H1 (cell line): ENCODE measurements at regions not wholly inside any gene's neighbourhood (a gene's known extent, or its start where the extent isn't known, plus 50 kb on each side); places are given as distances from the start of the nearest gene placed in this dataset.

Experiments used
- CBX5 ChIP-seq: fragments of 300-800, 300-1000 bp; sonication (generic); IDR thresholded peaks from 2 replicates; pipeline ENCODE4 v1.7.1; 2016; ENCODE audit warnings: antibody characterized with exemption, low read length, low read depth
- CREB1 ChIP-seq: IDR thresholded peaks from 2 replicates; pipeline ENCODE4 v1.6.1; 2012; ENCODE audit warnings: inconsistent platforms
- CTCF ChIP-seq, 3 experiments: IDR thresholded peaks; 1 replicate in 2 of 3; 2 replicates in 1 of 3; pipeline versions ENCODE4 v1.5.1 to v1.6.1; 2011; ENCODE audit warnings: low read length in 3 of 3, mild to moderate bottlenecking in 3 of 3, inconsistent platforms in 2 of 3, low read depth in 1 of 3, moderate library complexity in 1 of 3; ENCODE audit not compliant: insufficient read depth in 1 of 3; ENCODE audit errors: control extremely low read depth in 1 of 3
- RAD21 ChIP-seq, 2 experiments: IDR thresholded peaks in 1 of 2; conservative IDR thresholded peaks in 1 of 2; 2 replicates each; pipeline ENCODE4 v1.6.1; 2011; ENCODE audit warnings: low read depth in 2 of 2, low read length in 2 of 2, improper control_type of control experiment in 1 of 2, inconsistent platforms in 1 of 2, mild to moderate bottlenecking in 1 of 2, moderate library complexity in 1 of 2

GRCh38 chr7:12117170-12117569 is 93.9 kb upstream of the TMEM106B start (continued):
- TF ChIP-seq CTCF (IDR thresholded peaks at IDR 0.05; ENCODE audit: control extremely low read depth in 1 of 3, insufficient read depth in 1 of 3, low read depth in 1 of 3, low read length in 3 of 3): no peak
- TF ChIP-seq CBX5: no peak
- no peak for TF ChIP-seq RAD21 (IDR thresholded peaks at IDR 0.05 in 1 of 2, conservative IDR thresholded peaks at IDR 0.05 in 1 of 2; ENCODE audit: low read depth in 2 of 2, low read length in 2 of 2)
- no peak for TF ChIP-seq CREB1
